ENCODE measurements at regions not wholly inside any gene's neighbourhood (a gene's known extent, or its start where the extent isn't known, plus 50 kb on each side); places are given as distances from the start of the nearest gene placed in this dataset.

- H3K4me3 ChIP-seq (ENCODE audit: low read length): no peak overlapping the region
- TF ChIP-seq, protein P1, sequence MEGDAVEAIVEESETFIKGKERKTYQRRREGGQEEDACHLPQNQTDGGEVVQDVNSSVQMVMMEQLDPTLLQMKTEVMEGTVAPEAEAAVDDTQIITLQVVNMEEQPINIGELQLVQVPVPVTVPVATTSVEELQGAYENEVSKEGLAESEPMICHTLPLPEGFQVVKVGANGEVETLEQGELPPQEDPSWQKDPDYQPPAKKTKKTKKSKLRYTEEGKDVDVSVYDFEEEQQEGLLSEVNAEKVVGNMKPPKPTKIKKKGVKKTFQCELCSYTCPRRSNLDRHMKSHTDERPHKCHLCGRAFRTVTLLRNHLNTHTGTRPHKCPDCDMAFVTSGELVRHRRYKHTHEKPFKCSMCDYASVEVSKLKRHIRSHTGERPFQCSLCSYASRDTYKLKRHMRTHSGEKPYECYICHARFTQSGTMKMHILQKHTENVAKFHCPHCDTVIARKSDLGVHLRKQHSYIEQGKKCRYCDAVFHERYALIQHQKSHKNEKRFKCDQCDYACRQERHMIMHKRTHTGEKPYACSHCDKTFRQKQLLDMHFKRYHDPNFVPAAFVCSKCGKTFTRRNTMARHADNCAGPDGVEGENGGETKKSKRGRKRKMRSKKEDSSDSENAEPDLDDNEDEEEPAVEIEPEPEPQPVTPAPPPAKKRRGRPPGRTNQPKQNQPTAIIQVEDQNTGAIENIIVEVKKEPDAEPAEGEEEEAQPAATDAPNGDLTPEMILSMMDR (conservative IDR thresholded peaks at IDR 0.05; ENCODE audit: low read depth, low read length): no peak
- no peak for DNase-seq (ENCODE audit: low read depth)
Measured at GRCh38 chrX:45876206-45876605, 669.0 kb downstream of the ZNF674 start.

- DNase-seq (ENCODE audit: low read depth): no peak
- no peak overlapping the region for H3K4me3 ChIP-seq (ENCODE audit: low read length)
- TF ChIP-seq, protein P1 (conservative IDR thresholded peaks at IDR 0.05; ENCODE audit: low read depth, low read length): no peak
Measured at GRCh38 chrX:45873781-45874180, 671.4 kb downstream of the ZNF674 start.

GRCh38 chrX:45872480-45872879, 671.8 kb upstream of the DIPK2B start:
- TF ChIP-seq, protein P1 (conservative IDR thresholded peaks at IDR 0.05; ENCODE audit: low read depth, low read length): no peak
- no peak for DNase-seq (ENCODE audit: low read depth)
- H3K4me3 ChIP-seq (ENCODE audit: low read length): no peak overlapping the region

DNA sequence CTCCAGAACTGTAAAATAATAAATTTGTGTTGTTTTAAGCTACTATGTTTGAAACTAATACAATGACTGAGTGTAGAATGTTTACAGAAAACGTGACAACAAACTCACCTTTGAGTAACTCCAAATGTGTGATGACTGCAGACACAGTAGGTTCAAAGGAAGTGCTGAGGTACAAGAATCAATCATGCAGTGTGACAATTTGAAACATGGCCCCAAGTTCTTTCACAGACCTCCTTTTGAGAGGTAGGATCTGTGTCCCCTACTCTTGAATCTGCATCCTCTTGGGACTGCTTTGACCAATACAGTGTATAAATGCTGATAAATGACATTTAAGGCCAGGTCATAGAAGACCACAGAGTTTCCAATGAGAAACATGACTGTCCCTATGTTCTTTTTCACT, 667.7 kb upstream of the DIPK2B start:
- TF ChIP-seq, protein P1 (conservative IDR thresholded peaks at IDR 0.05; ENCODE audit: low read depth, low read length): no peak
- H3K4me3 ChIP-seq (ENCODE audit: low read length): no peak overlapping the region

GRCh38 chrX:45862801-45863200, 662.1 kb upstream of the DIPK2B start:
- no peak for DNase-seq (ENCODE audit: low read depth)
- TF ChIP-seq, protein P1 (conservative IDR thresholded peaks at IDR 0.05; ENCODE audit: low read depth, low read length): no peak
- no peak overlapping the region for H3K4me3 ChIP-seq (ENCODE audit: low read length)

More for the DNA sequence above, 667.7 kb upstream of the DIPK2B start:
- DNase-seq (ENCODE audit: low read depth): no peak

DNA sequence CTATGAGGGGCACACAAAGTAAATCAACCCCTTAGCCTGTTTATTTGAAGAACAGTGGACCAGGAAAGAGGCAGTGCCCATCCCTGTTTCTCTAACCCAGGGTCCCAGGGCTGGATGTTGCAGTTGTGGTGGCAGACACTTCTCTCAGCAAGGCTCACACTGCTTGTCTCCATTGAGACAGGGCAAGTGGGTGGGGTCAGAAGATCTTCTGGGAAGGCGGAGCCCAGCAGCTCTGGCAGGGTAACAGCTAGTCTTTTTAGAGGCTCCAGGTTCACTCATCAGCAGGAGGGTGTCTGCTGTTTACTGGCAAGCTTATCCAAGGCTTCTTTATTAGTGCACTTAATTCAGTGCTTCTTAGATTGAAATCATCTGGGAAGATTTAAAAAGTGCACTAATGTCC, 659.8 kb upstream of the DIPK2B start:
- TF ChIP-seq, protein P1 (conservative IDR thresholded peaks at IDR 0.05; ENCODE audit: low read depth, low read length): no peak
- DNase-seq (ENCODE audit: low read depth): no peak
- no peak overlapping the region for H3K4me3 ChIP-seq (ENCODE audit: low read length)

DNA sequence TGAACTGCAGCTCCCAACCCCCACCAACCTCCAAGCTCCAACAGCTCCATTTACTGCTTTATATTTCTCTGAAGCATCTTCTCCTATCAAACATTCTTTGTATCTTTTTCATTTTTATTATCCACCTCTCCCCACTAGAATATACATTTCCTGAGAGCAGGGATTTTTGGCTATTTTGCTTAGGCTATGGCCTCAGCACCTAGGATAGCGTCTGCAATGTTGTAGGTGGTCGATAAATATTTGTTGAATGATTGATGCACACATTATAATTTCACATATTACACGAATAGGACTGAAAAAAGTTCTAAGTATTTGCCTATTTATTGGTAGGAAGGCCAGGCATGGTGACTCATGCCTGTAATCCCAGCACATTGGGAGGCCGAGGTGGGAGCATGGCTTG, 658.7 kb upstream of the DIPK2B start:
- DNase-seq (ENCODE audit: low read depth): no peak
- TF ChIP-seq, protein P1 (conservative IDR thresholded peaks at IDR 0.05; ENCODE audit: low read depth, low read length): no peak

More for the DNA sequence above, 658.7 kb upstream of the DIPK2B start:
- no peak overlapping the region for H3K4me3 ChIP-seq (ENCODE audit: low read length)
